Fibroblast of lung (primary cell): ENCODE measurements at regions not wholly inside any gene's neighbourhood (a gene's known extent, or its start where the extent isn't known, plus 50 kb on each side); places are given as distances from the start of the nearest gene placed in this dataset.

Source experiments
- DNase-seq, 2 donors: peaks; one replicate each; pipeline versions ENCODE4 v3.0.0 to v3.0.0-alpha.2; 2010; ENCODE audit warnings: low read depth in 2 of 2
- H2AFZ ChIP-seq: 2 replicates; pipeline ENCODE4 v1.5.1; 2012; ENCODE audit warnings: low read length, control low read depth, inconsistent platforms
- H3K27ac ChIP-seq: 2 replicates; pipeline ENCODE4 v1.5.1; 2011; ENCODE audit warnings: low read length, control low read depth; ENCODE audit not compliant: insufficient read depth
- H3K27me3 ChIP-seq: 2 replicates; pipeline ENCODE4 v1.5.1; 2011; ENCODE audit warnings: mild to moderate bottlenecking, low read length; ENCODE audit not compliant: control insufficient read depth, insufficient read depth
- H3K36me3 ChIP-seq: 2 replicates; pipeline ENCODE4 v1.5.1; 2011; ENCODE audit warnings: low read length; ENCODE audit not compliant: control insufficient read depth, insufficient read depth
- H3K4me1 ChIP-seq: 2 replicates; pipeline ENCODE4 v1.5.1; 2011; ENCODE audit warnings: low read length; ENCODE audit not compliant: control insufficient read depth, insufficient read depth; ENCODE audit errors: extremely low read depth
- H3K4me2 ChIP-seq: 2 replicates; pipeline ENCODE4 v1.5.1; 2011; ENCODE audit warnings: low read length, control low read depth; ENCODE audit not compliant: insufficient read depth; ENCODE audit errors: extremely low read depth
- H3K4me3 ChIP-seq, 4 experiments: fragments of 200-600 bp in 1 of 4; sonication (generic) in 1 of 4; replicated peaks in 1 of 4; 2 replicates each; pipeline ENCODE4 v1.5.1; 2011 to 2016; ENCODE audit warnings: low read length in 4 of 4, low read depth in 3 of 4, mild to moderate bottlenecking in 3 of 4, control low read depth in 2 of 4, inconsistent platforms in 1 of 4, mixed read lengths in 1 of 4; ENCODE audit not compliant: insufficient read depth in 1 of 4; ENCODE audit errors: control extremely low read depth in 1 of 4
- H3K79me2 ChIP-seq: 2 replicates; pipeline ENCODE4 v1.5.1; 2012; ENCODE audit warnings: mild to moderate bottlenecking, low read length, inconsistent platforms; ENCODE audit not compliant: control insufficient read depth, insufficient read depth
- H3K9ac ChIP-seq: 2 replicates; pipeline ENCODE4 v1.5.1; 2011; ENCODE audit warnings: mild to moderate bottlenecking, low read length, control low read depth; ENCODE audit not compliant: insufficient read depth
- H3K9me3 ChIP-seq: 2 replicates; pipeline ENCODE4 v1.5.1; 2012; ENCODE audit warnings: low read depth, low read length; ENCODE audit not compliant: control insufficient read depth, insufficient read depth
- H4K20me1 ChIP-seq: 2 replicates; pipeline ENCODE4 v1.5.1; 2011; ENCODE audit warnings: low read length; ENCODE audit not compliant: control insufficient read depth, insufficient read depth; ENCODE audit errors: extremely low read depth
- EZH2 ChIP-seq: IDR thresholded peaks from 2 replicates; pipeline ENCODE4 v1.5.1; 2012; ENCODE audit warnings: low read length, control low read depth, mild to moderate bottlenecking; ENCODE audit errors: missing control alignments
- TF ChIP-seq, protein P1 (sequence below), 2 donors: IDR thresholded peaks in 1 of 2; conservative IDR thresholded peaks in 1 of 2; 1 replicate in 1 of 2; 2 replicates in 1 of 2; pipeline ENCODE4 v1.5.1; 2011 to 2012; ENCODE audit warnings: low read length in 2 of 2, control low read depth in 1 of 2, inconsistent platforms in 1 of 2, low read depth in 1 of 2, mild to moderate bottlenecking in 1 of 2

DNA sequence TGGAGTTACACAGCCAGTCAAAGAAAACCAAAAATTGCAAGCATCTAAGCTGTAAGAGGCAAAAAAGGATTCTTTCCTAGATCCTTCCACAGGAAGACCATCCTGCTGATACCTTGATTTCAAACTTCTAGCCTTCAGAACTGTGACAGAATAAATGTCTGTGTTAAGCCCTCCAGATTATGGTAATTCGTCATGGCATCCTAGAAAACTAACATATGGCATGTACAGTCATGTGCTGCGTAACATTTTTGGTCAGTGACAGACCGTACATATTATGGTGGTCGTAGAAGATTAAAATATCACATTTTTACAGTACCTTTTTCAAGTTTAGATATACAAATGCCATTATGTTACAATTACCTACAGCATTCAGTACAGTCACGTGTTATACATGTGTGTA is 660.9 kb upstream of the LMO3 start:
- no peak overlapping the region for H3K4me2 ChIP-seq
- no peak overlapping the region for H2AFZ ChIP-seq
- H3K79me2 ChIP-seq: no peaks in the 10 kb centered on the region
- H3K27me3 ChIP-seq: no peaks in the 10 kb centered on the region
- H3K4me3 ChIP-seq: no peak overlapping the region
- no peaks in the 10 kb centered on the region for H3K36me3 ChIP-seq
- no peak for DNase-seq
- TF ChIP-seq EZH2: no peak
- TF ChIP-seq, protein P1, sequence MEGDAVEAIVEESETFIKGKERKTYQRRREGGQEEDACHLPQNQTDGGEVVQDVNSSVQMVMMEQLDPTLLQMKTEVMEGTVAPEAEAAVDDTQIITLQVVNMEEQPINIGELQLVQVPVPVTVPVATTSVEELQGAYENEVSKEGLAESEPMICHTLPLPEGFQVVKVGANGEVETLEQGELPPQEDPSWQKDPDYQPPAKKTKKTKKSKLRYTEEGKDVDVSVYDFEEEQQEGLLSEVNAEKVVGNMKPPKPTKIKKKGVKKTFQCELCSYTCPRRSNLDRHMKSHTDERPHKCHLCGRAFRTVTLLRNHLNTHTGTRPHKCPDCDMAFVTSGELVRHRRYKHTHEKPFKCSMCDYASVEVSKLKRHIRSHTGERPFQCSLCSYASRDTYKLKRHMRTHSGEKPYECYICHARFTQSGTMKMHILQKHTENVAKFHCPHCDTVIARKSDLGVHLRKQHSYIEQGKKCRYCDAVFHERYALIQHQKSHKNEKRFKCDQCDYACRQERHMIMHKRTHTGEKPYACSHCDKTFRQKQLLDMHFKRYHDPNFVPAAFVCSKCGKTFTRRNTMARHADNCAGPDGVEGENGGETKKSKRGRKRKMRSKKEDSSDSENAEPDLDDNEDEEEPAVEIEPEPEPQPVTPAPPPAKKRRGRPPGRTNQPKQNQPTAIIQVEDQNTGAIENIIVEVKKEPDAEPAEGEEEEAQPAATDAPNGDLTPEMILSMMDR (conservative IDR thresholded peaks at IDR 0.05 in 1 of 2, IDR thresholded peaks at IDR 0.05 in 1 of 2; ENCODE audit: low read depth in 1 of 2, low read length in 2 of 2): no peak
- no peaks in the 10 kb centered on the region for H4K20me1 ChIP-seq
- H3K4me1 ChIP-seq: no peaks in the 10 kb centered on the region
- H3K9me3 ChIP-seq: no peaks in the 10 kb centered on the region
- H3K27ac ChIP-seq: no peak overlapping the region
- no peak overlapping the region for H3K9ac ChIP-seq

DNA sequence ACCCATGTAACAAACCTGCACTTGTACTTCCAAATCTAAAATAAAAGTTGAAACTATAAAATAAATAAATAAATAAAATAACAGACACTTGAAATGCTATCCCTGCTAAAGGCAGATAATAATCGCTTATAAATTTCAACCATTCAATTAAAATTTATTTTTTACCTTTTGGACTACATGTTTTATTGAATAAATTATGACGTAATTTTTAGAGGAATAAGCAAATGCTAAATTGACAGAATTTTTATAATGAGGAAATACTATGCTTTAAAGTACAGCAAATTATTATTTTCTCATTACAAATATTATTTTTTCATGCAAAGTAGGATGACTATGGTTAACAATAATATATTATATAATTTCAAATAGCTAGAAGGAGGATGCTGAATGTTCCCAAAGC is 658.6 kb upstream of the LMO3 start:
- no peak overlapping the region for H3K9ac ChIP-seq
- no peak overlapping the region for H3K4me2 ChIP-seq
- no peaks in the 10 kb centered on the region for H3K79me2 ChIP-seq
- H3K27me3 ChIP-seq: no peaks in the 10 kb centered on the region
- no peaks in the 10 kb centered on the region for H3K36me3 ChIP-seq
- H2AFZ ChIP-seq: no peak overlapping the region
- no peaks in the 10 kb centered on the region for H3K4me1 ChIP-seq
- H4K20me1 ChIP-seq: no peaks in the 10 kb centered on the region
- no peak overlapping the region for H3K4me3 ChIP-seq
- TF ChIP-seq, protein P1 (conservative IDR thresholded peaks at IDR 0.05 in 1 of 2, IDR thresholded peaks at IDR 0.05 in 1 of 2; ENCODE audit: low read depth in 1 of 2, low read length in 2 of 2): no peak
- no peak for TF ChIP-seq EZH2
- H3K9me3 ChIP-seq: no peaks in the 10 kb centered on the region
- DNase-seq: no peak
- no peak overlapping the region for H3K27ac ChIP-seq

DNA sequence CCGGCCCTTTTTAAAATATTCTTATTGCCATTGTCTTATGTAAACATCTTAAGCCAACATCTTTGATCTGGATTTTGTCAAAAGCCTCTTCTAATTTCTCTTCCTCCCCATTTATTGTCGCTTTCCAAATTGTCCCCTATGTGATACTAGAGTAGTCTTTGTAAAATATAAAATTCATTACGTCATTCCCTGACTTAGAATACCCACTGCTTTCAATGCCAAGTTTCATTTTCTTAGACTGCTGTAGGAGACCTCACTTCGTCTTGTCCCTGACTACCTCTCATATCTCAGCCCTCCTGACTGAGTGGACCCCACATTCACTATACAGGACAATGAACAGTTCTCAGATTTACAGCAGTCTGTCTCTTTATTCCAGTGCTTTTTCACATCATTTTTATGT is 633.9 kb upstream of the LMO3 start:
- H3K9ac ChIP-seq: no peak overlapping the region
- no peak overlapping the region for H3K27ac ChIP-seq
- no peak overlapping the region for H3K4me2 ChIP-seq
- H3K4me1 ChIP-seq: no peaks in the 10 kb centered on the region
- no peak for TF ChIP-seq EZH2
- TF ChIP-seq, protein P1 (conservative IDR thresholded peaks at IDR 0.05 in 1 of 2, IDR thresholded peaks at IDR 0.05 in 1 of 2; ENCODE audit: low read depth in 1 of 2, low read length in 2 of 2): no peak
- no peak overlapping the region for H2AFZ ChIP-seq
- no peaks in the 10 kb centered on the region for H3K36me3 ChIP-seq
- H3K4me3 ChIP-seq: no peak overlapping the region
- H3K27me3 ChIP-seq: no peaks in the 10 kb centered on the region
- no peaks in the 10 kb centered on the region for H3K9me3 ChIP-seq
- no peaks in the 10 kb centered on the region for H3K79me2 ChIP-seq
- no peak for DNase-seq
- no peaks in the 10 kb centered on the region for H4K20me1 ChIP-seq
